K562 (cell line): ENCODE measurements at regions not wholly inside any gene's neighbourhood (a gene's known extent, or its start where the extent isn't known, plus 50 kb on each side); places are given as distances from the start of the nearest gene placed in this dataset.

ENCODE experiments used
- ATAC-seq: fragments of 200-7000 bp; cut with Tn5 transposase; 3 replicates; pipeline ENCODE4 v1.9.1; 2020; ENCODE audit warnings: moderate library complexity
- BruUV-seq: library from RNA; stranded (reverse); fragments of 400-500 nt; replicated peaks from 2 replicates; lab custom pipeline; 2021; lab: Mats Ljungman, UMichigan
- CTCF ChIA-PET: fragments of 300-600 bp; formaldehyde crosslinking; extraction: SDS; loops from one replicate; lab custom pipeline; 2021; ENCODE audit warnings: low intra/inter-chr PET ratio; lab: Yijun Ruan, JAX
- POLR2A ChIA-PET: fragments of 300-600, 350-650 bp; sonication (Branson Sonifier 250); formaldehyde crosslinking; extraction: SDS; loops from one replicate; lab custom pipeline; 2021; ENCODE audit warnings: antibody characterized with exemption, inconsistent platforms; lab: Yijun Ruan, JAX
- DNase-seq, 4 experiments: peaks; one replicate each; pipeline versions ENCODE4 v3.0.0 to v3.0.0-alpha.2; 2011 to 2018; ENCODE audit warnings: low spot score in 3 of 4, mixed read lengths in 3 of 4; ENCODE audit errors: extremely low read depth in 1 of 4
- FAIRE-seq: peaks from 2 replicates; lab custom pipeline; 2011; peaks lifted over from hg19 to GRCh38; lab: Jason Lieb, UNC
- H2AFZ ChIP-seq: 2 replicates; pipeline ENCODE4 v1.6.0; 2011; ENCODE audit warnings: low read depth, low read length, control low read depth, inconsistent platforms
- H3K27ac ChIP-seq: fragments of 200-600 bp; 3 replicates; pipeline ENCODE4 v1.8.0; 2011; ENCODE audit warnings: low read depth, mild to moderate bottlenecking, control low read depth, inconsistent platforms, low read length, moderate library complexity, mixed read lengths; ENCODE audit errors: extremely low read depth
- H3K27me3 ChIP-seq, 2 experiments: fragments of 300-600 bp in 1 of 2; 2 replicates in 1 of 2; 3 replicates in 1 of 2; pipeline versions ENCODE4 v1.6.0 to v1.8.0; 2011; ENCODE audit warnings: inconsistent platforms in 2 of 2, low read length in 2 of 2, mild to moderate bottlenecking in 1 of 2, mixed read lengths in 1 of 2, moderate library complexity in 1 of 2; ENCODE audit not compliant: control insufficient read depth in 2 of 2, insufficient read depth in 2 of 2
- H3K36me3 ChIP-seq: fragments of 300-600 bp; 3 replicates; pipeline ENCODE4 v1.8.0; 2011; ENCODE audit warnings: mild to moderate bottlenecking, low read length, inconsistent platforms; ENCODE audit not compliant: control insufficient read depth, insufficient read depth
- H3K4me1 ChIP-seq, 2 experiments: fragments of 200-600 bp in 1 of 2; replicated peaks in 1 of 2; 2 replicates in 1 of 2; 3 replicates in 1 of 2; pipeline versions ENCODE4 v1.5.1 to v1.8.0; 2011; ENCODE audit warnings: inconsistent platforms in 2 of 2, low read length in 2 of 2, mild to moderate bottlenecking in 1 of 2, mixed read lengths in 1 of 2, moderate library complexity in 1 of 2; ENCODE audit not compliant: control insufficient read depth in 2 of 2, insufficient read depth in 2 of 2
- H3K4me2 ChIP-seq: 2 replicates; pipeline ENCODE4 v1.6.1; 2011; ENCODE audit warnings: low read length, control low read depth, inconsistent platforms, mixed read lengths; ENCODE audit not compliant: insufficient read depth
- H3K4me3 ChIP-seq: fragments of 200-600 bp; sonication (generic), shearing (Covaris generic); 2 replicates; pipeline ENCODE4 v1.5.1; 2016; ENCODE audit warnings: control low read depth, inconsistent platforms
- H3K79me2 ChIP-seq: fragments of 200-600 bp; 3 replicates; pipeline ENCODE4 v1.8.0; 2011; ENCODE audit warnings: low read length, inconsistent platforms; ENCODE audit not compliant: control insufficient read depth, insufficient read depth
- H3K9ac ChIP-seq, 2 experiments: 2 replicates each; pipeline versions ENCODE4 v1.6.0 to v1.6.1; 2011; ENCODE audit warnings: low read depth in 2 of 2, low read length in 2 of 2, control low read depth in 1 of 2, inconsistent platforms in 1 of 2, mild to moderate bottlenecking in 1 of 2, mixed read lengths in 1 of 2; ENCODE audit not compliant: insufficient read depth in 1 of 2
- H3K9me1 ChIP-seq: one replicate; pipeline ENCODE4 v1.6.0; 2011; ENCODE audit warnings: inconsistent platforms, mild to moderate bottlenecking, low read length, moderate library complexity; ENCODE audit not compliant: control insufficient read depth, insufficient read depth
- H3K9me3 ChIP-seq: replicated peaks from 2 replicates; pipeline ENCODE4 v1.5.1; 2011; ENCODE audit warnings: low read depth, low read length, inconsistent platforms; ENCODE audit not compliant: control insufficient read depth, insufficient read depth
- H4K20me1 ChIP-seq: replicated peaks from 2 replicates; pipeline ENCODE4 v1.6.1; 2011; ENCODE audit warnings: low read length, inconsistent platforms, mixed read lengths; ENCODE audit not compliant: control insufficient read depth, insufficient read depth
- ARID1B ChIP-seq: fragments of 450-650 bp; IDR thresholded peaks from 2 replicates; pipeline ENCODE4 v1.6.1; 2016; ENCODE audit warnings: antibody characterized with exemption, mild to moderate bottlenecking, inconsistent platforms
- ELF2 ChIP-seq: fragments of 250-450 bp; sonication (Bioruptor Pico); IDR thresholded peaks from 2 replicates; pipeline ENCODE4 v1.5.0; 2021; ENCODE audit warnings: mild to moderate bottlenecking
- FOXO4 ChIP-seq: fragments of 450-650 bp; formaldehyde crosslinking; IDR thresholded peaks from 2 replicates; pipeline ENCODE4 v1.4.0; 2020; ENCODE audit warnings: mild to moderate bottlenecking, moderate library complexity
- GATA2 ChIP-seq: sonication (generic); formaldehyde crosslinking; IDR thresholded peaks from 2 replicates; pipeline ENCODE4 v1.4.0; 2020; ENCODE audit warnings: mild to moderate bottlenecking, missing genetic modification reagents
- GTF2F1 ChIP-seq: IDR thresholded peaks from 2 replicates; pipeline ENCODE4 v1.6.1; 2011; ENCODE audit warnings: low read depth, low read length, improper control_type of control experiment
- HNRNPH1 ChIP-seq: fragments of 200-400 bp; formaldehyde crosslinking; optimal IDR thresholded peaks from 2 replicates; pipeline ENCODE3; 2017; ENCODE audit warnings: low read depth, mild to moderate bottlenecking, low read length, moderate library complexity
- SETDB1 ChIP-seq: IDR thresholded peaks from one replicate; pipeline ENCODE4 v1.6.1; 2012; ENCODE audit warnings: low read length, control low read depth, inconsistent platforms
- SMAD1 ChIP-seq: fragments of 150-350 bp; IDR thresholded peaks from 2 replicates; pipeline ENCODE4 v1.6.1; 2014; ENCODE audit warnings: low read length, low read depth; ENCODE audit not compliant: partially characterized antibody
- SP2 ChIP-seq: IDR thresholded peaks from 2 replicates; pipeline ENCODE4 v1.6.1; 2011; ENCODE audit warnings: mild to moderate bottlenecking, low read depth, low read length, moderate library complexity; ENCODE audit not compliant: poor library complexity, severe bottlenecking; ENCODE audit errors: extremely low read depth
- ZNF668 ChIP-seq: fragments of 250-450 bp; sonication (Bioruptor Pico); IDR thresholded peaks from 2 replicates; pipeline ENCODE4 v1.8.0; 2022; ENCODE audit warnings: mild to moderate bottlenecking, inconsistent platforms
- ZZZ3 ChIP-seq: fragments of 450-650 bp; IDR thresholded peaks from 2 replicates; pipeline ENCODE4 v1.6.1; 2016; ENCODE audit warnings: antibody characterized with exemption, mild to moderate bottlenecking, moderate library complexity
- WGBS: fragments of 100-300 bp; shearing (Covaris generic); methylation state at CpG from one replicate; pipeline ENCODE4 v1.1.6; 2016; ENCODE audit warnings: low coverage, mixed read lengths; ENCODE audit not compliant: insufficient coverage; ENCODE audit errors: missing lambda C conversion rate; 5-methylcytosine and 5-hydroxymethylcytosine counted together
- in situ Hi-C: fragments of 300-500 bp; cut with MboI; formaldehyde crosslinking; loops from 4 replicates; pipeline ENCODE4 v1.15.0; 2018; ENCODE audit warnings: inconsistent platforms, mixed read lengths
- intact Hi-C: fragments of 100-400 bp; cut with micrococcal nuclease; formaldehyde crosslinking; loops from 2 replicates; pipeline ENCODE4 v1.14.2; 2022

- TF ChIP-seq FOXO4 (CRISPR knock-in tag) (no peak), SP2 (no peak), ELF2 (CRISPR knock-in tag) (no peak), GATA2 (no peak)
Measured at GRCh38 chr3:73687106-73688004, 62.6 kb upstream of the PDZRN3 start (continued).

- in situ Hi-C loops, result no loop called here
- H3K9me3 ChIP-seq, result no peaks in the 10 kb centered on the region
- no TSS peak for BruUV-seq
- WGBS, result 2% methylated on average over 4 of the region's 4 CpGs
- DNase-seq, result no peak
- no peaks in the 10 kb centered on the region for H4K20me1 ChIP-seq
- ATAC-seq, result no peak
- H2AFZ ChIP-seq, result no peak overlapping the region
- no peaks in the 10 kb centered on the region for H3K27me3 ChIP-seq
- no peaks in the 10 kb centered on the region for H3K9me1 ChIP-seq
- no peak overlapping the region for H3K4me2 ChIP-seq
- CTCF ChIA-PET, result no interaction called here
- TF ChIP-seq GTF2F1, result no peak
- TF ChIP-seq ZZZ3, result no peak
- TF ChIP-seq SMAD1, result no peak
- no peak for TF ChIP-seq ARID1B
- no peak for TF ChIP-seq SETDB1
- TF ChIP-seq ZNF668, result no peak
- TF ChIP-seq HNRNPH1, result no peak
- TF ChIP-seq, all 486 proteins: peak for 0
- POLR2A ChIA-PET, result no interaction called here
- Histone ChIP-seq H3K4me3 (no peak overlapping the region), H3K27ac (no peak overlapping the region), H3K79me2 (no peaks in the 10 kb centered on the region), H3K36me3 (no peaks in the 10 kb centered on the region), H3K9ac (no peak overlapping the region), H3K4me1 (no peaks in the 10 kb centered on the region)
- no peak for FAIRE-seq
- intact Hi-C loops, result no loop called here
Measured at GRCh38 chr3:73685061-73685460, 60.3 kb upstream of the PDZRN3 start.
